Right atrium auricular region (tissue), 2 donors: ENCODE measurements at regions not wholly inside any gene's neighbourhood (a gene's known extent, or its start where the extent isn't known, plus 50 kb on each side); places are given as distances from the start of the nearest gene placed in this dataset.

Experiments
- DNase-seq: peaks from one replicate; pipeline ENCODE4 v3.0.0-alpha.2; 2019; ENCODE audit warnings: low spot score
- H3K27ac ChIP-seq, 2 donors: fragments of 200-600 bp; sonication (generic); 1 replicate in 1 of 2; 2 replicates in 1 of 2; pipeline ENCODE4 v1.5.1; 2016 to 2019
- H3K27me3 ChIP-seq, 2 donors: fragments of 200-600 bp; sonication (generic); one replicate each; pipeline versions ENCODE4 v1.5.1 to v1.6.0; 2017 to 2019
- H3K36me3 ChIP-seq: fragments of 200-600 bp; sonication (generic); one replicate; pipeline ENCODE4 v1.5.1; 2016
- H3K4me1 ChIP-seq, 2 donors: fragments of 200-600 bp; sonication (generic); one replicate each; pipeline versions ENCODE4 v1.5.1 to v1.6.0; 2017 to 2019
- H3K4me3 ChIP-seq, 2 donors: fragments of 200-600 bp; sonication (generic); 1 replicate in 1 of 2; 2 replicates in 1 of 2; pipeline ENCODE4 v1.5.1; 2017 to 2019; ENCODE audit warnings: mild to moderate bottlenecking in 1 of 2, moderate library complexity in 1 of 2
- H3K9me3 ChIP-seq, 2 donors: fragments of 200-600 bp; sonication (generic); one replicate each; pipeline ENCODE4 v1.5.1; 2019
- CTCF ChIP-seq, 2 donors: fragments of 200-600 bp; sonication (generic); IDR thresholded peaks; one replicate each; pipeline ENCODE4 v1.5.1; 2019; ENCODE audit warnings: antibody characterized with exemption in 2 of 2

GRCh38 chr14:32011225-32011624 lies 65.9 kb upstream of the ARHGAP5 start:
- DNase-seq, result no peak
- Histone ChIP-seq H3K4me3 (no peak overlapping the region), H3K9me3 (no peaks in the 10 kb centered on the region), H3K36me3 (no peaks in the 10 kb centered on the region), H3K27me3 (no peaks in the 10 kb centered on the region), H3K4me1 (peaks cover 0 to 48% of the 10 kb centered on the region in 2 donors), H3K27ac (peak overlapping the region; percentile 42 to 72)
- TF ChIP-seq CTCF (IDR thresholded peaks at IDR 0.05), result no peak

GRCh38 chr14:32012062-32012461 lies 65.0 kb upstream of the ARHGAP5 start:
- TF ChIP-seq CTCF (IDR thresholded peaks at IDR 0.05), result no peak

GRCh38 chr14:32012571-32012970 lies 64.5 kb upstream of the ARHGAP5 start:
- peaks cover 0 to 36% of the 10 kb centered on the region in 2 donors for H3K4me1 ChIP-seq
- no peak for DNase-seq
- TF ChIP-seq CTCF (IDR thresholded peaks at IDR 0.05), result no peak
- H3K27me3 ChIP-seq, result no peaks in the 10 kb centered on the region
- H3K36me3 ChIP-seq, result no peaks in the 10 kb centered on the region
- no peak overlapping the region for H3K27ac ChIP-seq
- H3K4me3 ChIP-seq, result no peak overlapping the region
- no peaks in the 10 kb centered on the region for H3K9me3 ChIP-seq

More at GRCh38 chr14:32012062-32012461, 65.0 kb upstream of the ARHGAP5 start:
- Histone ChIP-seq H3K36me3 (no peaks in the 10 kb centered on the region), H3K27me3 (no peaks in the 10 kb centered on the region), H3K27ac (no peak overlapping the region), H3K4me1 (peaks cover 0 to 40% of the 10 kb centered on the region in 2 donors), H3K9me3 (no peaks in the 10 kb centered on the region), H3K4me3 (no peak overlapping the region)
- DNase-seq, result no peak

- Histone ChIP-seq H3K27ac (no peak overlapping the region), H3K4me1 (peaks cover 0 to 32% of the 10 kb centered on the region in 2 donors), H3K4me3 (no peak overlapping the region), H3K27me3 (no peaks in the 10 kb centered on the region), H3K9me3 (no peaks in the 10 kb centered on the region), H3K36me3 (no peaks in the 10 kb centered on the region)
- no peak for TF ChIP-seq CTCF (IDR thresholded peaks at IDR 0.05)
- no peak for DNase-seq
Measured at GRCh38 chr14:32013083-32013482, 64.0 kb upstream of the ARHGAP5 start.

GRCh38 chr14:32014057-32014456 lies 63.0 kb upstream of the ARHGAP5 start:
- Histone ChIP-seq H3K36me3 (no peaks in the 10 kb centered on the region), H3K4me3 (no peak overlapping the region), H3K4me1 (peaks cover 0 to 32% of the 10 kb centered on the region in 2 donors), H3K27ac (no peak overlapping the region), H3K27me3 (no peaks in the 10 kb centered on the region), H3K9me3 (no peaks in the 10 kb centered on the region)
- TF ChIP-seq CTCF (IDR thresholded peaks at IDR 0.05), result no peak
- DNase-seq, result no peak

- Histone ChIP-seq H3K9me3 (no peaks in the 10 kb centered on the region), H3K4me1 (peaks cover 0 to 37% of the 10 kb centered on the region in 2 donors), H3K4me3 (no peak overlapping the region), H3K27ac (no peak overlapping the region), H3K27me3 (no peaks in the 10 kb centered on the region), H3K36me3 (no peaks in the 10 kb centered on the region)
- DNase-seq, result no peak
- no peak for TF ChIP-seq CTCF (IDR thresholded peaks at IDR 0.05)
Measured at GRCh38 chr14:32014498-32014897, 62.6 kb upstream of the ARHGAP5 start.
